ENCODE measurements at regions not wholly inside any gene's neighbourhood (a gene's known extent, or its start where the extent isn't known, plus 50 kb on each side); places are given as distances from the start of the nearest gene placed in this dataset.

GRCh38 chr7:19268737-19269136 lies 123.5 kb upstream of the FERD3L start:
- no peak for TF ChIP-seq CTCF (IDR thresholded peaks at IDR 0.05)
- no peak for TF ChIP-seq POLR2A (IDR thresholded peaks at IDR 0.05)

All from esophagus squamous epithelium (tissue), 4 donors.